ENCODE measurements at regions not wholly inside any gene's neighbourhood (a gene's known extent, or its start where the extent isn't known, plus 50 kb on each side); places are given as distances from the start of the nearest gene placed in this dataset.

DNA sequence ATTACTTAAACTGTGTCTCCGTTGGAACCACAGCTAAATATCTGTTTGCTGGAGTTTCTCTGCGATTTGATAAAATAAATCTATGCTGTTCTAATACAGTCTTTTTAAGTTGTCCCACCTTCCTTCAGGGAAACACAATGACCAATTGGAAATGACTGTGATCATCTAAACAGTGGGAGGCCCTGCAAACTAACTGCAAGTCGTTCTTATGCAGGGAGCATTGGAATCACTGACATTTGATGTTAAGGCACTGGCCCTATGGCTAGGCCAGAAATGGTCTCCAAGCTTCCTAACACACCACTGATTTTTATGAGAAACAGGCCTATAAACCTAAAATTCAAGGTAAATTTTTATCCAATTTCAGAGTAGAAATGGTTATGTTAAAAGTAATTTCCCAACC, 645.2 kb downstream of the LMO4 start:
- Histone ChIP-seq H3K36me3 (no peaks in the 10 kb centered on the region), H3K27ac (no peak overlapping the region), H3K27me3 (ENCODE audit: low read depth) (no peaks in the 10 kb centered on the region), H3K4me3 (no peak overlapping the region), H3K4me1 (no peaks in the 10 kb centered on the region), H3K9me3 (no peaks in the 10 kb centered on the region)
- TF ChIP-seq, protein P1, sequence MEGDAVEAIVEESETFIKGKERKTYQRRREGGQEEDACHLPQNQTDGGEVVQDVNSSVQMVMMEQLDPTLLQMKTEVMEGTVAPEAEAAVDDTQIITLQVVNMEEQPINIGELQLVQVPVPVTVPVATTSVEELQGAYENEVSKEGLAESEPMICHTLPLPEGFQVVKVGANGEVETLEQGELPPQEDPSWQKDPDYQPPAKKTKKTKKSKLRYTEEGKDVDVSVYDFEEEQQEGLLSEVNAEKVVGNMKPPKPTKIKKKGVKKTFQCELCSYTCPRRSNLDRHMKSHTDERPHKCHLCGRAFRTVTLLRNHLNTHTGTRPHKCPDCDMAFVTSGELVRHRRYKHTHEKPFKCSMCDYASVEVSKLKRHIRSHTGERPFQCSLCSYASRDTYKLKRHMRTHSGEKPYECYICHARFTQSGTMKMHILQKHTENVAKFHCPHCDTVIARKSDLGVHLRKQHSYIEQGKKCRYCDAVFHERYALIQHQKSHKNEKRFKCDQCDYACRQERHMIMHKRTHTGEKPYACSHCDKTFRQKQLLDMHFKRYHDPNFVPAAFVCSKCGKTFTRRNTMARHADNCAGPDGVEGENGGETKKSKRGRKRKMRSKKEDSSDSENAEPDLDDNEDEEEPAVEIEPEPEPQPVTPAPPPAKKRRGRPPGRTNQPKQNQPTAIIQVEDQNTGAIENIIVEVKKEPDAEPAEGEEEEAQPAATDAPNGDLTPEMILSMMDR (IDR thresholded peaks at IDR 0.05): no peak
- DNase-seq: no peak
- intact Hi-C loops (cut with DNase I): no loop called here
- ATAC-seq: no peak

DNA sequence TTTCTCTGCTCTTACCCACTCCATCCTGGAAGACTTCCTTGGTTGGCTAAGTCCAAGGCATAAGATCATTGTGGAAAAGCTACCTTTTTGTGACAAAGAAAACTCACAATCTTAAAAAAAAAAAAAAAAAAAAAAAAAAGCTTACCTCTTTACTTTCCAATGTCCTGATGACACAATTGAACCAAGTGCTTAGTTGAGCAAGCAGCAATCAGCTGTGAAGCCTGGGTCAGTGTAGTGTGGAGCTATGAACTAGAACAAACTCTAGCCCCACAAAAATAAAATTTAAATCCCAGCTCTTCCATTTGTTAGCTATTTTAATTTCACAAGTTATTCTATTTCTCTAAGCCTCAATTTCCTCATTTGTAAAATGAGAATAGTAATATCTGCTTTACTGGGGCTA, 647.6 kb downstream of the LMO4 start:
- DNase-seq (no peak), ATAC-seq (no peak)
- no peak overlapping the region for H3K27ac ChIP-seq
- no peaks in the 10 kb centered on the region for H3K36me3 ChIP-seq
- H3K9me3 ChIP-seq: no peaks in the 10 kb centered on the region
- TF ChIP-seq, protein P1 (IDR thresholded peaks at IDR 0.05): no peak
- H3K27me3 ChIP-seq (ENCODE audit: low read depth): no peaks in the 10 kb centered on the region
- no peaks in the 10 kb centered on the region for H3K4me1 ChIP-seq
- no peak overlapping the region for H3K4me3 ChIP-seq
- intact Hi-C loops (cut with DNase I): no loop called here

DNA sequence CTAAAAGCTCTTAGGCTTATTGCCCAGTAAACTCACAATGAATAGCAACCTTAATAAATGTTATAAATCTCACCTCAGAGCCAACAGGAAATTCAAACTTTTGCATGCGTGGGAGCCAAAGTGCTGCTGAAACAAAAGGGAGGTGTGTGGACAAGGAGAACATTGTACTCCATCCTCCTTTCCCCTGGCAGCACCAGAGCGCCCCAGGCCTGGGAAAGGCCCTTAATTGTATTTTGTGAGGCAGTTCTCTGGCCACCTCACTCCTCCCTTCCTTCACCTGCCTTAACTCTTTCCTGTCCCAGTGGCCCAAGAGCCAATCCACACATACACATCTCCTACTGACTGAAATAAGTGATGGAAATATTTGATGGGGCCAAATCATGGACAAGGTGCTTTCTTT, 648.5 kb downstream of the LMO4 start:
- no peak overlapping the region for H3K27ac ChIP-seq
- no peak for ATAC-seq
- no peak for DNase-seq

DNA sequence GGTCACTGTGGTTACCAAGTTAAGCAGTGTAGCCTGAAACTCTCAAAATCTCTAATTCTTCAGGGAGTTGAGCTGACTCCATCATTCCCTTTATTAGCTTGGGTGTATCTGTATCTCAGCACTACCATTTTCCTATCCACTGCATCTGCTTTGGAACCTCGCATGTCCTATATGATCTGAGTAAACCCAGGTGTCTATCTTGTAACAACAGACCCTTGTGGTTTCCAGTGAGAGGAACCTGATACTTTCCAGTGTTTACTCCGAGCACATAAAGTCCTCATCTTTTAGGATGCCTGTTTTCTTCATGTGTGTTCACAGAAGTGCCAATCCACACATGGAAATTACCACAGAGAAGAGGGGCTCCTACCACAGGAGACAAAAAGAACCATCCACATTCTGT, 650.4 kb downstream of the LMO4 start:
- H3K27me3 ChIP-seq (ENCODE audit: low read depth): no peaks in the 10 kb centered on the region
- ATAC-seq: no peak
- intact Hi-C loops (cut with DNase I): no loop called here
- H3K36me3 ChIP-seq: no peaks in the 10 kb centered on the region
- H3K4me1 ChIP-seq: no peaks in the 10 kb centered on the region
- no peak overlapping the region for H3K27ac ChIP-seq
- TF ChIP-seq, protein P1 (IDR thresholded peaks at IDR 0.05): no peak
- DNase-seq: no peak
- H3K9me3 ChIP-seq: no peaks in the 10 kb centered on the region
- H3K4me3 ChIP-seq: no peak overlapping the region

More for the DNA sequence above, 648.5 kb downstream of the LMO4 start:
- Histone ChIP-seq H3K4me1 (no peaks in the 10 kb centered on the region), H3K9me3 (no peaks in the 10 kb centered on the region), H3K4me3 (no peak overlapping the region), H3K27me3 (ENCODE audit: low read depth) (no peaks in the 10 kb centered on the region), H3K36me3 (no peaks in the 10 kb centered on the region)
- intact Hi-C loops (cut with DNase I): no loop called here
- TF ChIP-seq, protein P1 (IDR thresholded peaks at IDR 0.05): no peak

DNA sequence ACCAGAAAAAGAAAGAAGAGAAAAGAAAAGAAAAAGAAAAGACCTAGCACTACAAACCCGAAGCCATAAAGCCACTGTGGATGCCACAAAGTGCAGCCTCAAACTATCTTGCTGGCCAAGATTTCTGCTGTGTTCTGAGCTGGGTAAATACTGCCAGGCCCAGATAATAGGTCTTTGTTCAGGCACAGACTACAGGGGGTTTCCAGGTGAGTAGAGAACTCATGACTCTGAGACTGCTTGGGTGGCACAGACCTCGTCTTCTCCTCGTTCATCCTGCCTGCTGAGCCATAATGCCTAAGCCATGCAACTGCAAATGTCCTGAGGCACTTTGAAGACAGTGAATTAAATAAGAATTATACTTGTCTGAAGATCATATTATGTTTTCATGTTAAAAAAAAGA, 651.8 kb downstream of the LMO4 start:
- no peak for ATAC-seq
- DNase-seq: no peak

More for the DNA sequence above, 651.8 kb downstream of the LMO4 start:
- Histone ChIP-seq H3K36me3 (no peaks in the 10 kb centered on the region), H3K9me3 (no peaks in the 10 kb centered on the region), H3K27me3 (ENCODE audit: low read depth) (no peaks in the 10 kb centered on the region), H3K4me3 (no peak overlapping the region), H3K27ac (no peak overlapping the region), H3K4me1 (no peaks in the 10 kb centered on the region)
- intact Hi-C loops (cut with DNase I): no loop called here
- TF ChIP-seq, protein P1 (IDR thresholded peaks at IDR 0.05): no peak
